Cardiac septum (tissue), 1 donor: ENCODE measurements at regions not wholly inside any gene's neighbourhood (a gene's known extent, or its start where the extent isn't known, plus 50 kb on each side); places are given as distances from the start of the nearest gene placed in this dataset.

Source experiments
- DNase-seq: peaks from one replicate; pipeline ENCODE4 v3.0.0-alpha.2; 2020; ENCODE audit warnings: low spot score
- intact Hi-C: fragments of 100-400 bp; cut with DNase I; formaldehyde crosslinking; loops from one replicate; pipeline ENCODE4 v1.14.0; 2022
- donor health status: DM: no; HTN: no; CAD: no.

DNA sequence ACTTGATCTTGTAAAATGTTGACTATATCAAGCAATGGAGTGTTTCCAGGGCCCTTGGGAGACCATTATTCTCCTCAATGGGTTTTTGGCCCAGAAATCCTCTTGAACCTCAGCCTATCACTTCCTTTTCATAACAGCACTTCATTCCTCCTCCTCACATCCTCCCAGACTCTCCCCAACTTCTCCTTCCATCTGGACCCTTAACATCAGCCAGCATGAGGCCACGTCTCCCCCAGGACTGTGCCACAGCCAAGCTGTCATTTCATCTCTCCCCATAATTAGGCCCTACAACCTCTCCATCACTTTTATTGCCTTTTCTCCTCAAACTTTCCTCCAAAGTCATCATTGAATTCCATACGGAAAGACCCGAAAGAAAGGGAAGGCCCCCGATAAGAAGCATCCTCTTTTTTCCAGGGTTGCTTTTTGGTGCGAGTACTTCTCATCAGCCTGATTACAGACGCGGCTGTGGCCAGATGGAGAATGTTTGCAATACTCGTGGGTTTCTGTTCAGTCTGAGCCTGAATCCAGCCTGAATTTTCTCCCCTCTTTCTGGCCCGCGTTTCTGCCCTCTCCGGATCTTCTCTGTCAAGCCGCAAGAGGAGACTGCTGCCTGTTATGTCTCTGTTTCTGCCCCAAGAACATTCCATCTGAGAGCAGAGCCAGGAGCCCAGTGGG lies 52.7 kb upstream of the SLC25A33 start:
- intact Hi-C loops: no loop called here
- DNase-seq: no peak
